NCI-H1417 treated with DMSO at 0.1 percent for 48 hours (cell line): ENCODE measurements at regions not wholly inside any gene's neighbourhood (a gene's known extent, or its start where the extent isn't known, plus 50 kb on each side); places are given as distances from the start of the nearest gene placed in this dataset.

Experiments
- DNase-seq: peaks from one replicate; lab custom pipeline; 2025; lab: John Stamatoyannopoulos, UW

DNA sequence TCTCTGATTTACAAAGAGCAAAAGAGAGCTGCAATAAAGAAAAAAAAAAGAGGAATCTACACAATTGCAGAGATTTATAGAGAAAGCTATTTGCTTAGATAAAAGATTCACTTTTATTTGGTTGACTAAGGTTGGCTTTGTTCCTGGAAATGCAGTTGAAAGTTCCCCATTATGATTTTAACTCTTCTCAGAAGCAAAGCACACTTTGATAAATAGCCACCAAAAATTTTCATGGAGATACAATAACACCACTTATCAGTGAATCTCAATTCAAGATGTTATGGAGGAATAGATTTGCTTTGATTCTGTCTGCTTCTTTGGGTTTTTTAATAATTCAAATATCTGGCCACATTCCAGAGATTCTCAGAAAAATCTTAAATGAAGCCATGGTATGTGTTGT, 88.5 kb upstream of the ANO3 start:
- no peak for DNase-seq

GRCh38 chr11:26244207-26244606, 87.7 kb upstream of the ANO3 start:
- no peak for DNase-seq

- no peak for DNase-seq
Measured at GRCh38 chr11:26245046-26245445, 86.9 kb upstream of the ANO3 start.

- DNase-seq = no peak
Measured at GRCh38 chr11:26247340-26247739, 84.6 kb upstream of the ANO3 start.

DNA sequence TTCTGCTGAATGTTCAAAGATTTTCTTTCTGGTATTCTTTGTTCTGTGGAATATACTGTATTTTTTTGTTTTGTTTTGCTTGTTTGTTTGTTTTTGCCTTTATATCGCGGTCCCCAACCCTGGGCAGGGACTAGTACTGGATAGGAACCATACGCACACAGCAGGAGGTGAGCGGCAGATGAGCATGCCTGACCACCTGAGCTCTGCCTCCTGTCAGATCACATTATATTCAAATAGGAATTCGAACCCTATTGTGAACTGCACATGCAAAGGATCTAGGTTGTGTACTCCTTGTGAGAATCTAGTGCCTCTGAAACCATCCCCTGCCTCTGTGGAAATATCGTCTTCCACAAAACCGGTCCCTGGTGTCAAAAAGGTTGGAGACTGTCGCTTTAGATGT, 83.3 kb upstream of the ANO3 start:
- no peak for DNase-seq

DNA sequence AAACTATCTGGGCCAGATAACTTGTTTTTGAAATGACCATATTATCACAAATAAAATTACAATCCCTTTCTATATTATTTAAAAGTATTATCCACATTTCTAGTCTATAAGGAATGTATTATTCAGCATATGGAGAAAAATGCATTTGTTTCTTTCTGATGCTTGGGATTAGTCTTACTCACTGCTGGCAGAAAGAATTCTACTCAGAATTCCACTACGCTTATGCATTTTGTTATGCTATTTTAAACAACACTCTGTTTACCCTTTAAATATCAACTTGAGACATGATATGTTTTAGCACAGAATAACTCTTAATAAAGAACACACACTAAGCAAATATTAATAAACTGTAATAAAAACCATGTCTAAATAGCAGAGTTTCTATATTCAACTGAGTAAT, 77.6 kb upstream of the ANO3 start:
- DNase-seq = no peak

DNA sequence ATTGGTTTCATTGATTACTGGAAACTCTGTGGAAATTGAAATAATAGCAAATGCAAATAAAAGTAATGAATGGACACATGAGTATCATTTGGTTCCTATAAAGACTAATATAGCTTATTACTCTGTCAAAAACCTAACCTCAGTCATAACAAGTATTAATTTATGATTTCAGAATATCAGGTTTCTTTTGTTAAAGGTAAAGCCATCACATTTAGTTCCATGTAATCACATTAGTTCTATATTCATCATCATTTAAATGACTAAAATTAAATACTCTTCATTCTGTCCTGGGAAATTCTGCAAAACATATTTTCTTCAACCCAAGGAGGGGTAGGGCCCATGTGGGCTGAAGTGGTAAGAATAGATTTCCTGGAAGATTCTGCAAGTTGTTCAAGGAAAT, 68.2 kb upstream of the ANO3 start:
- DNase-seq = no peak

- no peak for DNase-seq
Measured at GRCh38 chr11:26264266-26264665, 67.7 kb upstream of the ANO3 start.

- no peak for DNase-seq
Measured at GRCh38 chr11:26268980-26269660, 62.8 kb upstream of the ANO3 start.

DNA sequence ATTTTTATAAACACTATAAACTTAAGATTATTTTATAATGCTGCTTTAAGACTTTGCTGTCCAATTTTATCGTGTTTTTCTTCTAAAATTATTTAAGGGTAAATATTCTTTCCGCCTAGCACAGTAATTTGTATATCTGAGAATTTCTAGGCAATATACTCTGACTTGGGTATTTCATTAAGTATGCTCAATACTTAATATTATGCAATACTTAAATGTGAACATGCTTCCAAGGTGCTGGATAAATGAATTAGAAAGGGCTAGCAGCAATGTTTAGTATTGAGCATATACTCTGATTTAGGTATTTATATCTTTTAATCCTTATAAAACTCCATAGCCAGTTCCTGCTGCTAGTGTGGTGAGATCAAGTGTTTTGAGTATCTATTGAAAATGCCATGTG, 60.3 kb upstream of the ANO3 start:
- no peak for DNase-seq

DNA sequence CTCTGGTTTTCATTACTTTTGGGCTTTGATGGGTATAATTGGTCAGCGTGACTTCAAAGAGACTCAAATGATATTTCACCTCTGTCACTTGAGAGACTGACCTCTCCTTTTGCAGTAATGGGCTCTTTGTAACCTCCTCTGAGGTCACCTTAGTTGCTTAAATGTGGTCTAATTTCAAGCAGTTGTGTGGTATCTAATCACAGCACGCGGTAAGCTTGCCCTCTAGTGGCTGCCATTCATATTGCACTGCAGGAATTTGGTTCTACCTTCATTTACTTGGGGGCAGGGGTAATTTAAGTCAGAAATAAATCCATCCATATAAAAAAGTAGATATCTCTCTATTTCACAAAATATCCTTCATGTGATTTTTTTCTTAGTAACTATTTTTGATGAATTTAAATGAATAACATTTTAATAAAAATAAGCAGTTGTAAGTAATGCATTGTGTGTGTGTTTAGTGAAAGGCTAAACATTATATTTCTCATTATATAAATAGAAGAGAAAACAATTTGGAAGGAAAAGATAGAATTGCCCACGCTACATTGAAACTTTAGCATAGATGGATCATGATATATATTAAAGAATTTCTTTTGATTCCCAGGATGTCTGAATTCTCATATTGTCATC, 55.0 kb upstream of the ANO3 start:
- DNase-seq = no peak

GRCh38 chr11:26278354-26278753, 53.6 kb upstream of the ANO3 start:
- no peak for DNase-seq
